Endodermal cell (in vitro differentiated cells): ENCODE measurements at regions not wholly inside any gene's neighbourhood (a gene's known extent, or its start where the extent isn't known, plus 50 kb on each side); places are given as distances from the start of the nearest gene placed in this dataset.

Experiments
- DNase-seq: peaks from one replicate; pipeline ENCODE4 v3.0.0-alpha.2; 2017
- H3K27ac ChIP-seq: 2 replicates; pipeline ENCODE4 v1.5.1; 2013; ENCODE audit warnings: mild to moderate bottlenecking, low read depth, low read length, moderate library complexity
- H3K27me3 ChIP-seq: 2 replicates; pipeline ENCODE4 v1.6.1; 2013; ENCODE audit warnings: mild to moderate bottlenecking, low read length, moderate library complexity; ENCODE audit not compliant: insufficient read depth, control insufficient read depth, poor library complexity, severe bottlenecking
- H3K36me3 ChIP-seq: 2 replicates; pipeline ENCODE4 v1.7.0; 2013; ENCODE audit warnings: mild to moderate bottlenecking, low read length, moderate library complexity; ENCODE audit not compliant: control insufficient read depth, insufficient read depth
- H3K4me1 ChIP-seq: one replicate; pipeline ENCODE4 v1.7.0; 2013; ENCODE audit warnings: low read length; ENCODE audit not compliant: control insufficient read depth, insufficient read depth
- H3K4me3 ChIP-seq: 2 replicates; pipeline ENCODE4 v1.5.1; 2013; ENCODE audit warnings: mild to moderate bottlenecking, low read length, moderate library complexity
- H3K9ac ChIP-seq: 2 replicates; pipeline ENCODE4 v1.6.1; 2013; ENCODE audit warnings: mild to moderate bottlenecking, low read length, moderate library complexity; ENCODE audit not compliant: poor library complexity, severe bottlenecking; ENCODE audit errors: extremely low read depth
- H3K9me3 ChIP-seq: 2 replicates; pipeline ENCODE4 v1.6.1; 2013; ENCODE audit warnings: mild to moderate bottlenecking, low read length, moderate library complexity; ENCODE audit not compliant: control insufficient read depth
- H3K27ac Mint-ChIP-seq: 2 replicates; pipeline ENCODE4 v1.8.0; 2020; ENCODE audit warnings: mixed read lengths
- H3K27me3 Mint-ChIP-seq: 2 replicates; pipeline ENCODE4 v1.8.0; 2021; ENCODE audit warnings: mild to moderate bottlenecking, mixed read lengths; ENCODE audit not compliant: insufficient read depth
- H3K36me3 Mint-ChIP-seq: 2 replicates; pipeline ENCODE4 v1.8.0; 2020; ENCODE audit warnings: low read depth, mixed read lengths
- H3K4me1 Mint-ChIP-seq: 2 replicates; pipeline ENCODE4 v1.8.0; 2020; ENCODE audit warnings: mixed read lengths
- H3K4me3 Mint-ChIP-seq: 2 replicates; pipeline ENCODE4 v1.8.0; 2020; ENCODE audit warnings: mild to moderate bottlenecking, moderate library complexity, mixed read lengths
- H3K9me3 Mint-ChIP-seq: 2 replicates; pipeline ENCODE4 v1.8.0; 2020; ENCODE audit warnings: mild to moderate bottlenecking, mixed read lengths
- CTCF ChIP-seq: fragments of 200-600 bp; sonication (generic); conservative IDR thresholded peaks from 2 replicates; pipeline ENCODE4 v1.5.0; 2021; ENCODE audit warnings: antibody characterized with exemption, mild to moderate bottlenecking
- WGBS, 2 experiments: methylation state at CpG; one replicate each; pipeline versions ENCODE4 v1.1.5 to v1.1.7; 2013; ENCODE audit warnings: missing lambda C conversion rate in 2 of 2, mixed read lengths in 1 of 2; ENCODE audit not compliant: insufficient coverage in 1 of 2, insufficient read length in 1 of 2; 5-methylcytosine and 5-hydroxymethylcytosine counted together

- no peaks in the 10 kb centered on the region for H3K27me3 Mint-ChIP-seq
- no peak for TF ChIP-seq CTCF
- Histone ChIP-seq H3K4me1 (no peaks in the 10 kb centered on the region), H3K4me3 (no peak overlapping the region), H3K9ac (no peak overlapping the region), H3K36me3 (no peaks in the 10 kb centered on the region), H3K9me3 (no peaks in the 10 kb centered on the region), H3K27me3 (no peaks in the 10 kb centered on the region), H3K27ac (no peak overlapping the region)
- no peak for DNase-seq
- H3K36me3 Mint-ChIP-seq = no peaks in the 10 kb centered on the region
- 67 to 82% methylated on average over 3 to 12 of the region's 12 CpGs for WGBS, 2 experiments
- no peaks in the 10 kb centered on the region for H3K4me1 Mint-ChIP-seq
- no peaks in the 10 kb centered on the region for H3K9me3 Mint-ChIP-seq
- H3K4me3 Mint-ChIP-seq = no peak overlapping the region
- no peak overlapping the region for H3K27ac Mint-ChIP-seq
These were observed 117.1 kb upstream of the NXPH2 start for GRCh38 chr2:138897274-138897673.

- Mint-ChIP-seq H3K27ac (no peak overlapping the region), H3K4me1 (no peaks in the 10 kb centered on the region), H3K4me3 (no peak overlapping the region), H3K36me3 (no peaks in the 10 kb centered on the region), H3K9me3 (no peaks in the 10 kb centered on the region), H3K27me3 (no peaks in the 10 kb centered on the region)
- Histone ChIP-seq H3K9ac (no peak overlapping the region), H3K9me3 (no peaks in the 10 kb centered on the region), H3K36me3 (no peaks in the 10 kb centered on the region), H3K27ac (no peak overlapping the region), H3K4me3 (no peak overlapping the region), H3K4me1 (no peaks in the 10 kb centered on the region), H3K27me3 (no peaks in the 10 kb centered on the region)
- DNase-seq = no peak
- 75 to 88% methylated on average over 1 to 2 of the region's 3 CpGs for WGBS, 2 experiments
- TF ChIP-seq CTCF = no peak
These were observed 113.6 kb upstream of the NXPH2 start for GRCh38 chr2:138893746-138894145.

- no peaks in the 10 kb centered on the region for H3K9me3 ChIP-seq
- no peak for TF ChIP-seq CTCF
- 83 to 100% methylated on average over 1 of the region's 1 CpG for WGBS, 2 experiments
- H3K27ac Mint-ChIP-seq = no peak overlapping the region
- no peaks in the 10 kb centered on the region for H3K4me1 ChIP-seq
- H3K36me3 Mint-ChIP-seq = no peaks in the 10 kb centered on the region
- no peak for DNase-seq
- no peaks in the 10 kb centered on the region for H3K27me3 Mint-ChIP-seq
- H3K27me3 ChIP-seq = no peaks in the 10 kb centered on the region
- no peaks in the 10 kb centered on the region for H3K9me3 Mint-ChIP-seq
- no peak overlapping the region for H3K27ac ChIP-seq
- no peaks in the 10 kb centered on the region for H3K4me1 Mint-ChIP-seq
- H3K9ac ChIP-seq = no peak overlapping the region
- no peak overlapping the region for H3K4me3 ChIP-seq
- no peak overlapping the region for H3K4me3 Mint-ChIP-seq
- H3K36me3 ChIP-seq = no peaks in the 10 kb centered on the region
These were observed 100.9 kb upstream of the NXPH2 start for GRCh38 chr2:138881126-138881525.
